Activated naive CD8-positive, alpha-beta T cell treated with anti-CD3 and anti-CD28 coated beads, Interleukin-2, amount 50 U/mL, for 24 hours (primary cell): ENCODE measurements at regions not wholly inside any gene's neighbourhood (a gene's known extent, or its start where the extent isn't known, plus 50 kb on each side); places are given as distances from the start of the nearest gene placed in this dataset.
A peak's percentile ranks its signal among the peaks of the same experiment; 100 is the strongest.
"Not testable (repeated sequence)": the region's sequence is repeated elsewhere in the genome, so short reads cannot be mapped to it uniquely, and the experiment has no call there.

Experiments
- ATAC-seq: fragments of 150-1000 bp; cut with Tn5 transposase; one replicate; pipeline ENCODE4 v1.10.0; 2021
- DNase-seq: peaks from one replicate; pipeline ENCODE4 v3.0.0; 2021
- H3K27ac Mint-ChIP-seq: one replicate; pipeline ENCODE4 v1.8.0; 2021; ENCODE audit warnings: mild to moderate bottlenecking, mixed read lengths
- H3K27me3 Mint-ChIP-seq: one replicate; pipeline ENCODE4 v1.8.0; 2021; ENCODE audit warnings: mixed read lengths
- H3K36me3 Mint-ChIP-seq: one replicate; pipeline ENCODE4 v1.8.0; 2021; ENCODE audit warnings: low read depth, mixed read lengths
- H3K4me1 Mint-ChIP-seq: one replicate; pipeline ENCODE4 v1.8.0; 2021; ENCODE audit warnings: mixed read lengths
- H3K4me3 Mint-ChIP-seq: one replicate; pipeline ENCODE4 v1.8.0; 2021; ENCODE audit warnings: mild to moderate bottlenecking, moderate library complexity, mixed read lengths
- H3K9me3 Mint-ChIP-seq: one replicate; pipeline ENCODE4 v1.8.0; 2021; ENCODE audit warnings: mixed read lengths

DNA sequence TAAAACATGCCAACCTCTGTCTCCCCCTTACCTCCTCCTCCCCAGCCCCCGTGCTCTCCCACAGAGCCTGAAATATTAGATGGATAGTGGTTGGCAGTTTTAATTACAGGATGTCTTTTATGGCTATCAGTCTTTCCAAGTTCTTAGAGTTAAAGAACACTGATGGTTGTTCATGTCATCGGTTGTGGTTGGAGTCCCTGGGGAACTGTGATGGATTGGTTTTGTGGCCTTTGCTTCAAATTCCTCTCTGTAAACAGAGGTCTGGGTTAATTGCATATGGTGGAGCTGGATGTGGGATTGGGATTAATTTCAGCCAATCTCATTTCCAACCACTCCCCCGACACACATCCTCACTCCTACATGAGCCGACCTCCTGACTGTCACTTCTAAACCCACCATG lies 164.5 kb upstream of the PROK2 start:
- Mint-ChIP-seq H3K4me1 (no peaks in the 10 kb centered on the region), H3K27me3 (peaks cover 3% of the 10 kb centered on the region), H3K9me3 (no peaks in the 10 kb centered on the region), H3K4me3 (no peak overlapping the region), H3K27ac (no peak overlapping the region), H3K36me3 (no peaks in the 10 kb centered on the region)
- ATAC-seq, result no peak
- no peak for DNase-seq

DNA sequence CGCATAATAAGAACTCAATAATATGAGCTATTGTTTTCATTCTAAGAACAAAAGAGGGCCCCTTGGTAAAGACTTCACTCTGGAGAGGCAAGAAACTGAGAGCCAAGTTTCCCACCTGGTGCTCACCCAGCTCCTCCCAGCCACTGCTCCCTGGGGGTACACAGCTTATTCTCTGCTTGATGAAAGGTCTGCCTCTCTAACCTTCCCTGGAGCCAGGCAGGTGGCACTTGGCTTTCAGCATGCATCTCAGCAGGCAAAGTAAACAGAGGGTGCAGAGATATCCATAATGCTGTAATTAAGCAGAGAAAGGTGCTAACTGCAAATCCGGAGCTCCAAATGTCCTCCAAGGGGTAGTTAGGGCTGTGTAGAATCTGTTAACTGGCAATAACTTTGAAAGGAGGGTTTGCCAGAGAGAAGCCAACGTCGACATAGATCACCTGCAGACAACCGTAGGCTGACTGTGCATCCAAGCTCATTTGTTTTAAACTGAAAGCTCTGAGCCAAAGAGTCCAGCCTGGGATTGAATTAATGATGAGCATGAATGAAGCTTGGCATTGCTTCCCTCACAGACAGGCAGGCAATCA lies 159.6 kb upstream of the PROK2 start:
- DNase-seq, result no peak
- Mint-ChIP-seq H3K27me3 (peaks cover 7% of the 10 kb centered on the region), H3K4me3 (no peak overlapping the region), H3K36me3 (no peaks in the 10 kb centered on the region), H3K4me1 (no peaks in the 10 kb centered on the region), H3K9me3 (no peaks in the 10 kb centered on the region), H3K27ac (no peak overlapping the region)
- no peak for ATAC-seq

GRCh38 chr3:71942432-71943187 lies 157.7 kb upstream of the PROK2 start:
- H3K27ac Mint-ChIP-seq, result no peak overlapping the region
- no peaks in the 10 kb centered on the region for H3K36me3 Mint-ChIP-seq
- peaks cover 9% of the 10 kb centered on the region for H3K27me3 Mint-ChIP-seq
- H3K4me3 Mint-ChIP-seq, result no peak overlapping the region
- no peak for ATAC-seq
- DNase-seq, result no peak
- no peaks in the 10 kb centered on the region for H3K4me1 Mint-ChIP-seq
- no peaks in the 10 kb centered on the region for H3K9me3 Mint-ChIP-seq

DNA sequence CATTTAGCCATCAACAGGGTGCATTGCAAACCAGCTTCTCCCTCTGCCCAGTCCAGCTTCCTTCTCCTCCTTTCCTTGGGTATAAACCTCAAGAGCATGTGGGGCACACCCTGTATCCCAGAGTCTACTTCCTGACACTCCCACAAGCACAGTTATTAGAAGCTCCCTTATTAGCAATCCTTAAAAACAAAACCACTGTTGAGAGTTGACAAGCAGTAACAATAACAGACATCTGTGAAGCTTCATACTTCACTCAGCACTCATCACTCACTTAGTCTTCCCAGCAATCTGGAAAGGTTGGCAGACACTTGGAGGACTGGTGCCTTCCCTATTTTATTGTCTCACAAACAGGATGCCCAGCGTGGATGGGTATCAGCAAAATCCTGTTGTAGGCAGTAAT lies 155.5 kb upstream of the PROK2 start:
- H3K27ac Mint-ChIP-seq, result no peak overlapping the region
- no peaks in the 10 kb centered on the region for H3K36me3 Mint-ChIP-seq
- H3K9me3 Mint-ChIP-seq, result no peaks in the 10 kb centered on the region
- no peak overlapping the region for H3K4me3 Mint-ChIP-seq
- no peaks in the 10 kb centered on the region for H3K4me1 Mint-ChIP-seq
- no peak for ATAC-seq
- DNase-seq, result no peak
- peaks cover 6% of the 10 kb centered on the region for H3K27me3 Mint-ChIP-seq

- H3K27me3 Mint-ChIP-seq, H3K9me3 Mint-ChIP-seq, ATAC-seq, DNase-seq, H3K4me3 Mint-ChIP-seq, H3K36me3 Mint-ChIP-seq, H3K4me1 Mint-ChIP-seq, H3K27ac Mint-ChIP-seq: not testable (repeated sequence)
These were observed 153.1 kb upstream of the PROK2 start for GRCh38 chr3:71938081-71938480.

DNA sequence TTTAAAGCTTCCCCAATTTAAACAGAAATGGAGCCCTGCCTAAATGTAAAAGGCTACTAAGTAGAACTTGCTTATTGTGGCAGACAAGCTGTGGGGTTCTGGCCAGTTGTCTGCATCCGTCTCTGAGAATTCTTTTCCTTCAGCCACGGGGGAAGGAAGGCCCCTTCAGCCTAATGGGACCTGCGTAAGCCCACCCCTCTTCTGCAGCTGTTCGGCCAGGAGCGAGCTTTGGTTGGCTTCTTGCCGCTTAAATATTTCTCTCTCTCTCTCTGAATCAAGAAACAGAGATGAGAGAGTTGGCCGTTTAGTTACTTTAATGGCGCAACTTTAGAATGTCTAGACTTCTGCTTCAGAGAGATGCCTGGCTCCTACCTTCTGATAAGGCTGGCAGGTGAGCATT lies 151.7 kb upstream of the PROK2 start:
- H3K27ac Mint-ChIP-seq, result no peak overlapping the region
- H3K36me3 Mint-ChIP-seq, result no peaks in the 10 kb centered on the region
- ATAC-seq (no peak), DNase-seq (no peak)
- no peaks in the 10 kb centered on the region for H3K9me3 Mint-ChIP-seq
- H3K27me3 Mint-ChIP-seq, result peaks cover 1% of the 10 kb centered on the region
- H3K4me3 Mint-ChIP-seq, result no peak overlapping the region
- no peaks in the 10 kb centered on the region for H3K4me1 Mint-ChIP-seq

GRCh38 chr3:71934520-71935270 lies 149.7 kb upstream of the PROK2 start:
- Mint-ChIP-seq H3K4me3 (no peak overlapping the region), H3K4me1 (no peaks in the 10 kb centered on the region), H3K27ac (no peak overlapping the region), H3K27me3 (peaks cover 5% of the 10 kb centered on the region), H3K36me3 (no peaks in the 10 kb centered on the region), H3K9me3 (no peaks in the 10 kb centered on the region)
- no peak for DNase-seq
- ATAC-seq, result no peak

- Mint-ChIP-seq H3K4me1 (no peaks in the 10 kb centered on the region), H3K36me3 (no peaks in the 10 kb centered on the region), H3K27me3 (peaks cover 3% of the 10 kb centered on the region), H3K27ac (no peak overlapping the region), H3K9me3 (no peaks in the 10 kb centered on the region), H3K4me3 (no peak overlapping the region)
- ATAC-seq (no peak), DNase-seq (no peak)
These were observed 147.0 kb upstream of the PROK2 start for GRCh38 chr3:71931922-71932321.

GRCh38 chr3:71930056-71930991 lies 145.4 kb upstream of the PROK2 start:
- H3K36me3 Mint-ChIP-seq, result no peaks in the 10 kb centered on the region
- H3K4me1 Mint-ChIP-seq, result peaks cover 9% of the 10 kb centered on the region
- no peak overlapping the region for H3K27ac Mint-ChIP-seq
- no peak for DNase-seq
- no peak overlapping the region for H3K4me3 Mint-ChIP-seq
- no peak for ATAC-seq
- H3K27me3 Mint-ChIP-seq, result peaks cover 3% of the 10 kb centered on the region
- H3K9me3 Mint-ChIP-seq, result no peaks in the 10 kb centered on the region

GRCh38 chr3:71928212-71928611 lies 143.3 kb upstream of the PROK2 start:
- Mint-ChIP-seq H3K9me3 (no peaks in the 10 kb centered on the region), H3K36me3 (no peaks in the 10 kb centered on the region), H3K27me3 (peaks cover 3% of the 10 kb centered on the region), H3K27ac (no peak overlapping the region), H3K4me3 (no peak overlapping the region), H3K4me1 (peaks cover 9% of the 10 kb centered on the region)
- ATAC-seq, result no peak
- DNase-seq, result no peak

DNA sequence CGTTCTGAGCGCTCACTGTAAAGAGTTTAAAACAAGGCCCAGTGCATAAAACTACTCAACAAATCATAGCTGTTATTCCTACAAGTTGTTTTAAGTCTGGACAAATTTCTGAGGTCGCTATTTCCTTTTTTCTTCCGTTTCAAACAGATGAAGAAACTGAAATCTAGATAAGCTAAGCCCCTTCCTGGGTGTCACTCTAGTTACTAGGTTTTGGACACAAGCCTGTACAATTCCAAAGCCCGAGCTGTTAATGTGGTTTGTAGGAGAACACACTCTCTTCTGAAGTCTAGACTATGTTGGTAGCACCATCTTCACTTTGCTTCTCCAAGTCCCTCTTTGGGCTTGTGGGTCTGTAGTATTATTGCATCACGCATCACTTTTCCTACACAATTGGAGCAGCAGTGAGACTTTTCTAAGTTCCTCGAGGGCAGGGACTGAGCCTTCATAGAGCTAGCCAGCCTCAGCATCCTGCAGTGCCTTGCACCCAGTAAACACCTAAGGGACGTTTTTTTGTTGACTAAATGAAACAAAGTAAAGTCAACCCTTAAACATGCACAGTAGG lies 142.6 kb upstream of the PROK2 start:
- H3K36me3 Mint-ChIP-seq, result no peaks in the 10 kb centered on the region
- H3K27me3 Mint-ChIP-seq, result peaks cover 3% of the 10 kb centered on the region

DNA sequence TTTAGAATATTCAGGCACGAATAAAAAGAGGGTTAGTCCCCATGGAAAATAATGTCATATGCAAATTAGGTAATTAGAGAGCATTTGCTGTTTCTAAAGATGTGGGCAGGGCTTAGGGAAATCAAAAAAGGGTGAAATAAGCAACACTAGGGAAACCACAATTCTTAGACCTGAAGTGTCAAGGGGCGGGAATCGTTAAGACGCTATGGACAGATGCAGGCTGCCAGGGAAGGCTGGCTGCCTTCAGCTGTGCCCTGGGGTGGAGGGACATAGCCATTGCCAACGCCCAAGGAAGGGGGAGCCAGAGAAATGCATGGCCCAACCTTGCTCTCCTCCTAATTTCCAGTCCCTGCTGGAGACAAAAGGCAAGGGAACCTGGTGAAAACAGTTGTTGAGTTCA lies 141.7 kb upstream of the PROK2 start:
- ATAC-seq, result no peak
- Mint-ChIP-seq H3K4me1 (peaks cover 9% of the 10 kb centered on the region), H3K27ac (no peak overlapping the region), H3K27me3 (peaks cover 5% of the 10 kb centered on the region), H3K9me3 (no peaks in the 10 kb centered on the region), H3K36me3 (no peaks in the 10 kb centered on the region), H3K4me3 (no peak overlapping the region)
- no peak for DNase-seq

More for the DNA sequence above, 142.6 kb upstream of the PROK2 start:
- no peak overlapping the region for H3K27ac Mint-ChIP-seq
- no peaks in the 10 kb centered on the region for H3K9me3 Mint-ChIP-seq
- ATAC-seq, result no peak
- peaks cover 9% of the 10 kb centered on the region for H3K4me1 Mint-ChIP-seq
- no peak overlapping the region for H3K4me3 Mint-ChIP-seq
- no peak for DNase-seq

DNA sequence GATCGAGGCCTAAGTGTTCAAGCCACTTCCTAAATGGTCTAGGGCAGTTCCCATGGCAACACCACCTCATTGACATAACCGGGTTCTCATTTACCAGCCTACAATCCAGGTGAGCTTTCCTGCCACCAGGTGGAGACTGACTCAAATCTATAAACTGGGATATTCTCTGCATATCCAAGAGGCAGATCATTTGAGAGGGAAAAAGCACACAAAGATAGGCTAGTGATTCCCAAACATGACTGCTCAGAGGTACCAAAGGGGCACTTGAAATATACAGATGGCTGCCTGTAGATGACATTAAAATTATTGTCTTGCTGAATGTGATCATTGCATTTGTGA lies 141.3 kb upstream of the PROK2 start:
- Mint-ChIP-seq H3K27ac (no peak overlapping the region), H3K36me3 (no peaks in the 10 kb centered on the region), H3K4me1 (peaks cover 9% of the 10 kb centered on the region), H3K9me3 (no peaks in the 10 kb centered on the region), H3K27me3 (peaks cover 5% of the 10 kb centered on the region), H3K4me3 (no peak overlapping the region)
- ATAC-seq (no peak), DNase-seq (no peak)

- peak; percentile 51 for ATAC-seq
- not testable (repeated sequence) for H3K4me3 Mint-ChIP-seq, H3K4me1 Mint-ChIP-seq, H3K9me3 Mint-ChIP-seq, H3K36me3 Mint-ChIP-seq, H3K27me3 Mint-ChIP-seq, H3K27ac Mint-ChIP-seq, DNase-seq
These were observed 140.7 kb upstream of the PROK2 start for GRCh38 chr3:71925511-71926261.
